ENCODE measurements at regions not wholly inside any gene's neighbourhood (a gene's known extent, or its start where the extent isn't known, plus 50 kb on each side); places are given as distances from the start of the nearest gene placed in this dataset.

DNA sequence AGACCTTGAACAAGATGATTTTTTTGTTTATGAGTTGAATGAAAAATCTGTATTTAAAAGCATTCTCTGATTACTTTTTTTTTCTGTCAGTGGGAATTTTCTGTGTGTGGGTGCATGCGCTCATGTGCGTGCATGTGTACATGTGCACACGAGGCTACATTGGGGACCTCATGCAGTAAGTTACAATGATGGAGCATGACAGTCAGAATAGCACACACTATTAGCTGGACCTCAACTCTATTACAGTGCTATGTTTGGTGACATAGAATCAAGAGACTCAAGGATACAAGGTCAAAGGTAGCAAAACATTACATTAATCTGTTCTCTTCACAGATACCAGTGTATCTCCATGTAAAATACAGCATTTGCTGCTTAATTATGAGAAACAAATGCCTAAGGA is 276.8 kb upstream of the FIGN start:
- no peak for DNase-seq (ENCODE audit: low read depth)
- TF ChIP-seq, protein P1, sequence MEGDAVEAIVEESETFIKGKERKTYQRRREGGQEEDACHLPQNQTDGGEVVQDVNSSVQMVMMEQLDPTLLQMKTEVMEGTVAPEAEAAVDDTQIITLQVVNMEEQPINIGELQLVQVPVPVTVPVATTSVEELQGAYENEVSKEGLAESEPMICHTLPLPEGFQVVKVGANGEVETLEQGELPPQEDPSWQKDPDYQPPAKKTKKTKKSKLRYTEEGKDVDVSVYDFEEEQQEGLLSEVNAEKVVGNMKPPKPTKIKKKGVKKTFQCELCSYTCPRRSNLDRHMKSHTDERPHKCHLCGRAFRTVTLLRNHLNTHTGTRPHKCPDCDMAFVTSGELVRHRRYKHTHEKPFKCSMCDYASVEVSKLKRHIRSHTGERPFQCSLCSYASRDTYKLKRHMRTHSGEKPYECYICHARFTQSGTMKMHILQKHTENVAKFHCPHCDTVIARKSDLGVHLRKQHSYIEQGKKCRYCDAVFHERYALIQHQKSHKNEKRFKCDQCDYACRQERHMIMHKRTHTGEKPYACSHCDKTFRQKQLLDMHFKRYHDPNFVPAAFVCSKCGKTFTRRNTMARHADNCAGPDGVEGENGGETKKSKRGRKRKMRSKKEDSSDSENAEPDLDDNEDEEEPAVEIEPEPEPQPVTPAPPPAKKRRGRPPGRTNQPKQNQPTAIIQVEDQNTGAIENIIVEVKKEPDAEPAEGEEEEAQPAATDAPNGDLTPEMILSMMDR (IDR thresholded peaks at IDR 0.05; ENCODE audit: control insufficient read depth, insufficient read depth, low read depth, low read length, missing control alignments): no peak
- no peak overlapping the region for H3K4me3 ChIP-seq (ENCODE audit: control insufficient read depth, low read depth, low read length)

- H3K4me3 ChIP-seq (ENCODE audit: control insufficient read depth, low read depth, low read length): no peak overlapping the region
- TF ChIP-seq, protein P1 (IDR thresholded peaks at IDR 0.05; ENCODE audit: control insufficient read depth, insufficient read depth, low read depth, low read length, missing control alignments): no peak
- no peak for DNase-seq (ENCODE audit: low read depth)
Observed at GRCh38 chr2:164009756-164010337, 274.0 kb upstream of the FIGN start.

DNA sequence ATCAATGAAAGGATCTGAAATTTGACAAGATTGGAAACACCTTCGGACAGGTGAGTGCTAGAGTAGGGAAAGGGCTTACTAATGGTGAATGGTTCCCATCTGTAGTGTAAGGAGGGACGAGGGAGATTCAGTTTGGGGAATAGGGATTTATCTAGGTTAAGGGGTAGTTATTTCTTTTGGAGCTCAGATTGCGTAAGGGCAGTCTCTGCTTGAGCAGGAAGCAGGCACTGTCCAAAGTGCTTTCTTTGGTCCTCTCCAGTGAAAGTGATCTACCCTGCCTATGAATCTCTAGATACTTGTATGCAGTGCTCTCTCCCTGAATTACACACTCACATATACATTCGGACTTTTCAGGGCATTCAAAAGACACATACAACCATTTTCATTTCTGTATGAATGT is 272.9 kb upstream of the FIGN start:
- DNase-seq (ENCODE audit: low read depth): no peak
- TF ChIP-seq, protein P1 (IDR thresholded peaks at IDR 0.05; ENCODE audit: control insufficient read depth, insufficient read depth, low read depth, low read length, missing control alignments): no peak
- no peak overlapping the region for H3K4me3 ChIP-seq (ENCODE audit: control insufficient read depth, low read depth, low read length)

- no peak for DNase-seq (ENCODE audit: low read depth)
- TF ChIP-seq, protein P1 (IDR thresholded peaks at IDR 0.05; ENCODE audit: control insufficient read depth, insufficient read depth, low read depth, low read length, missing control alignments): no peak
- H3K4me3 ChIP-seq (ENCODE audit: control insufficient read depth, low read depth, low read length): no peak overlapping the region
Observed at GRCh38 chr2:164006704-164007103, 270.9 kb upstream of the FIGN start.

GRCh38 chr2:164000176-164000575 is 264.4 kb upstream of the FIGN start:
- DNase-seq (ENCODE audit: low read depth): peak; percentile 44
- TF ChIP-seq, protein P1 (IDR thresholded peaks at IDR 0.05; ENCODE audit: control insufficient read depth, insufficient read depth, low read depth, low read length, missing control alignments): no peak
- H3K4me3 ChIP-seq (ENCODE audit: control insufficient read depth, low read depth, low read length): no peak overlapping the region

DNA sequence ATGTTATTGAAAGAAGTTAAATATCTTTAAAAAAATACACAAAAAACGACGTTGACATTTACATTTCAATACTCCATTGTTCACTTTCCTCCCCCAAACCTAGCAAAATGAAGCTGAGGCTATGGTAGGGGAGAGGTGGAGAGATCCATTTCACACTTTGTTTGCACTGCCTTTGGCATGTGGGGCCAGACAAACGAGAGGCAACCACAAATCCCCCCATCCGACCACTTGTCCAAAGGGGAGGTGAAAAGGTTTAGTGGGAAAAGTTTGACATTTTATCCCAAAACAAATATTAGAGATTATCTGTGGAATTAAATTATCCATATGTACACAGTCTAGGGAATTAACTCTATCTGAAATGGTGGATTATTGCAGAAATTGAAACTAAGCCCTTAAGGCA is 261.7 kb upstream of the FIGN start:
- no peak for DNase-seq (ENCODE audit: low read depth)
- H3K4me3 ChIP-seq (ENCODE audit: control insufficient read depth, low read depth, low read length): no peak overlapping the region
- TF ChIP-seq, protein P1 (IDR thresholded peaks at IDR 0.05; ENCODE audit: control insufficient read depth, insufficient read depth, low read depth, low read length, missing control alignments): no peak

DNA sequence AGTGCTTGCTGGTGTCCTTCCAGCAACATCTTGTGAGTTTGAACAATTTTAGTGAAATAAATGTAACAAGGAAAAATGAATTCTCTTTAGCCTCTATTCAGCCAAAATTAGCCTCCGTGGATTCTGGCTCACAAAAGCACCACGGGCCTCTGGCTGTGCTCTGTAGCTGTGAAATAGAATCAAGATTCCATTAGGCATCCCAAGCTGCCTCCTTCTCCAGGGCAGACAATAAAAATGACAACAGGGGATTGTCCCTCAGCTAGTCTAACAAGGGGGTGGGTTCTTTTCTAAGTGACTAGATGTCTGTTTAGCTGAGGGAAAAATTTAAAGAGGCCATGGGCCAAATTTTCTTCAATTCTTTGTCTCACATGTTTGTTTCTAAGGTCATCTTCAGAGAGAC is 254.7 kb upstream of the FIGN start:
- H3K4me3 ChIP-seq (ENCODE audit: control insufficient read depth, low read depth, low read length): no peak overlapping the region
- DNase-seq (ENCODE audit: low read depth): no peak
- TF ChIP-seq, protein P1 (IDR thresholded peaks at IDR 0.05; ENCODE audit: control insufficient read depth, insufficient read depth, low read depth, low read length, missing control alignments): no peak
